OCI-LY7 (cell line): ENCODE measurements at regions not wholly inside any gene's neighbourhood (a gene's known extent, or its start where the extent isn't known, plus 50 kb on each side); places are given as distances from the start of the nearest gene placed in this dataset.

Experiments
- EZH2phosphoT487 ChIP-seq: fragments of 200-600 bp; sonication (generic); IDR thresholded peaks from 2 replicates; pipeline ENCODE4 v1.6.1; 2018; ENCODE audit warnings: low read depth, borderline replicate concordance, mild to moderate bottlenecking, mixed run types, antibody characterized with exemption, low read length, moderate library complexity, mixed read lengths
- TF ChIP-seq, protein P1 (sequence below): fragments of 200-600 bp; sonication (generic); conservative IDR thresholded peaks from 2 replicates; pipeline ENCODE4 v1.5.1; 2014; ENCODE audit warnings: mild to moderate bottlenecking, antibody characterized with exemption, low read length, moderate library complexity, mixed read lengths

DNA sequence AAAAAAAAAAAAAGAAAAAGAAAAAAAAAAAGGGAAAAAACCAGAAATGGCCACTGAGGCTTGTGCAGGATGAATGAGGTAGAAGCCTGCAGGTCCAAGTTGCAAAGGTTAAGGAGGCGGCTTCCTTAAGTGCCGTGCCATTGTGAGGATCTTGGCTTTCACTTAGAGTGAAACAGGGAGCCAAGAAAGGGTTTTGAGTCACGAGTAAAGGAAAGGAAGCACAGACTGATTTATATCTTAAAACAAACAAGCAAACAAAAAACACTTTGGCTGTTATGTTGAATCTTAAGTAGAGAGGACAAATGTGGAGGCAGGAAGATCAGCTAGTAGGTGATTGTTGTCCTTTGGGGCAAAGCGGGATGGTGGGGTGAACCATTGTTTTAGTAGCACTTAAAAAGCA lies 749.7 kb upstream of the SOX11 start:
- TF ChIP-seq, protein P1, sequence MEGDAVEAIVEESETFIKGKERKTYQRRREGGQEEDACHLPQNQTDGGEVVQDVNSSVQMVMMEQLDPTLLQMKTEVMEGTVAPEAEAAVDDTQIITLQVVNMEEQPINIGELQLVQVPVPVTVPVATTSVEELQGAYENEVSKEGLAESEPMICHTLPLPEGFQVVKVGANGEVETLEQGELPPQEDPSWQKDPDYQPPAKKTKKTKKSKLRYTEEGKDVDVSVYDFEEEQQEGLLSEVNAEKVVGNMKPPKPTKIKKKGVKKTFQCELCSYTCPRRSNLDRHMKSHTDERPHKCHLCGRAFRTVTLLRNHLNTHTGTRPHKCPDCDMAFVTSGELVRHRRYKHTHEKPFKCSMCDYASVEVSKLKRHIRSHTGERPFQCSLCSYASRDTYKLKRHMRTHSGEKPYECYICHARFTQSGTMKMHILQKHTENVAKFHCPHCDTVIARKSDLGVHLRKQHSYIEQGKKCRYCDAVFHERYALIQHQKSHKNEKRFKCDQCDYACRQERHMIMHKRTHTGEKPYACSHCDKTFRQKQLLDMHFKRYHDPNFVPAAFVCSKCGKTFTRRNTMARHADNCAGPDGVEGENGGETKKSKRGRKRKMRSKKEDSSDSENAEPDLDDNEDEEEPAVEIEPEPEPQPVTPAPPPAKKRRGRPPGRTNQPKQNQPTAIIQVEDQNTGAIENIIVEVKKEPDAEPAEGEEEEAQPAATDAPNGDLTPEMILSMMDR: no peak
- no peak for TF ChIP-seq EZH2phosphoT487
